Keratinocyte (primary cell): ENCODE measurements at regions not wholly inside any gene's neighbourhood (a gene's known extent, or its start where the extent isn't known, plus 50 kb on each side); places are given as distances from the start of the nearest gene placed in this dataset.

Experiments used
- EZH2 ChIP-seq: IDR thresholded peaks from one replicate; pipeline ENCODE4 v1.6.1; 2012; ENCODE audit warnings: inconsistent platforms, mild to moderate bottlenecking, low read length, moderate library complexity
- TF ChIP-seq, protein P1 (sequence below), 3 experiments: IDR thresholded peaks in 1 of 3; conservative IDR thresholded peaks in 1 of 3; optimal IDR thresholded peaks in 1 of 3; 2 replicates in 2 of 3; 3 replicates in 1 of 3; pipeline versions ENCODE3 to v1.5.1; 2011; ENCODE audit warnings: low read length in 3 of 3, mild to moderate bottlenecking in 3 of 3, moderate library complexity in 2 of 3, control low read depth in 1 of 3, inconsistent platforms in 1 of 3; ENCODE audit not compliant: insufficient read depth in 2 of 3; ENCODE audit errors: extremely low read depth in 1 of 3

DNA sequence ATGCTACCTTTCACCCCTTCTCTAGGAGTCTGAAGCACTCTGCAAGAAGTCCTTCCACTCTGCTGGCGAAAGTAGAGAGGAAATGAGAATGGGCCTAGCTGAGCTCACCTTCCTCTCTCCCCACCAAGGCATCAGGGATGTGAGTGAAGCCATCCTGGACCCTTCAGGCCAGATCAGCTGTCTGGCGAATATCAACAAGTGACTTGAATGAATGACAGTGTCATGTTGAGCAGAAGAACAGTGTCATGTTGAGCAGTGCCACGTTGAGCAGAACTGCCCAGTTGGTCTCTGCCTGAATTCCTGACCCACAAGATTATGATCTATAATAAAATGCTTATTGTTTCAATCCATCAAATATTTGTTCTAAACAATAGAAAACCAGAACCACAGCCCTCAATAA lies 166.2 kb upstream of the RFC3 start:
- TF ChIP-seq, protein P1, sequence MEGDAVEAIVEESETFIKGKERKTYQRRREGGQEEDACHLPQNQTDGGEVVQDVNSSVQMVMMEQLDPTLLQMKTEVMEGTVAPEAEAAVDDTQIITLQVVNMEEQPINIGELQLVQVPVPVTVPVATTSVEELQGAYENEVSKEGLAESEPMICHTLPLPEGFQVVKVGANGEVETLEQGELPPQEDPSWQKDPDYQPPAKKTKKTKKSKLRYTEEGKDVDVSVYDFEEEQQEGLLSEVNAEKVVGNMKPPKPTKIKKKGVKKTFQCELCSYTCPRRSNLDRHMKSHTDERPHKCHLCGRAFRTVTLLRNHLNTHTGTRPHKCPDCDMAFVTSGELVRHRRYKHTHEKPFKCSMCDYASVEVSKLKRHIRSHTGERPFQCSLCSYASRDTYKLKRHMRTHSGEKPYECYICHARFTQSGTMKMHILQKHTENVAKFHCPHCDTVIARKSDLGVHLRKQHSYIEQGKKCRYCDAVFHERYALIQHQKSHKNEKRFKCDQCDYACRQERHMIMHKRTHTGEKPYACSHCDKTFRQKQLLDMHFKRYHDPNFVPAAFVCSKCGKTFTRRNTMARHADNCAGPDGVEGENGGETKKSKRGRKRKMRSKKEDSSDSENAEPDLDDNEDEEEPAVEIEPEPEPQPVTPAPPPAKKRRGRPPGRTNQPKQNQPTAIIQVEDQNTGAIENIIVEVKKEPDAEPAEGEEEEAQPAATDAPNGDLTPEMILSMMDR (optimal IDR thresholded peaks at IDR 0.05 in 1 of 3, IDR thresholded peaks at IDR 0.05 in 1 of 3, conservative IDR thresholded peaks at IDR 0.05 in 1 of 3; ENCODE audit: extremely low read depth in 1 of 3, insufficient read depth in 2 of 3, low read length in 3 of 3), result no peak
- TF ChIP-seq EZH2, result no peak
